Neural cell (in vitro differentiated cells): ENCODE measurements at regions not wholly inside any gene's neighbourhood (a gene's known extent, or its start where the extent isn't known, plus 50 kb on each side); places are given as distances from the start of the nearest gene placed in this dataset.

Experiments used
- EP300 ChIP-seq: fragments of 450-650 bp; conservative IDR thresholded peaks from 2 replicates; pipeline ENCODE4 v1.6.1; 2014; ENCODE audit warnings: antibody characterized with exemption, mild to moderate bottlenecking, moderate library complexity; ENCODE audit not compliant: poor library complexity, severe bottlenecking
- EZH2 ChIP-seq: fragments of 200-600, 300-800 bp; shearing (Covaris generic), sonication (generic); IDR thresholded peaks from 2 replicates; pipeline ENCODE4 v1.6.1; 2014; ENCODE audit warnings: antibody characterized with exemption, low read length, borderline replicate concordance, mild to moderate bottlenecking; ENCODE audit not compliant: insufficient read depth, poor library complexity, severe bottlenecking
- POLR2AphosphoS5 ChIP-seq: IDR thresholded peaks from 2 replicates; pipeline ENCODE4 v1.6.1; 2012
- SMC3 ChIP-seq: fragments of 450-650 bp; conservative IDR thresholded peaks from 2 replicates; pipeline ENCODE4 v1.6.1; 2014; ENCODE audit warnings: antibody characterized with exemption, mild to moderate bottlenecking, moderate library complexity; ENCODE audit not compliant: poor library complexity
- TF ChIP-seq, protein P1 (sequence below): fragments of 450-650 bp; IDR thresholded peaks from 2 replicates; pipeline ENCODE4 v1.5.1; 2014; ENCODE audit warnings: antibody characterized with exemption, mild to moderate bottlenecking, moderate library complexity; ENCODE audit not compliant: poor library complexity, severe bottlenecking
- TF ChIP-seq, protein P2 (sequence below): IDR thresholded peaks from 2 replicates; pipeline ENCODE4 v1.6.1; 2012; ENCODE audit warnings: borderline replicate concordance

DNA sequence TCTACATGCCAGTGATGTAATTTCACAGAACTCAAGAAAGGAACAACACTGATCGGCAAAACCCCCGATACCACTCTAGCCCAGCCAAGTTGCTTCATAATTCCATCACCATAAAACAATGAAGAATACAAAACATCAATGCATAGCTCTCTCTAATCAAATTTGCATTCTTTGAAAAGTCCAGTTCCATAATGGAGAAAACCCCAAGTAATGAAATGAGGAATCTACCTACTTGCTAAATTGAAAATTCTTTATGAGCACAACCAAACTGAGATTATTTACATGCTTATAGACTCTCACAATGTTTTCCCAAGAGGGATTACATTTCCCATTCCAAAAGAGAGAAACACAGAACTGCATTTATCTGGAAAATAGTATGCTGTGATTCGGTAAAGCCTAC is 186.5 kb downstream of the NR4A2 start:
- TF ChIP-seq, protein P1, sequence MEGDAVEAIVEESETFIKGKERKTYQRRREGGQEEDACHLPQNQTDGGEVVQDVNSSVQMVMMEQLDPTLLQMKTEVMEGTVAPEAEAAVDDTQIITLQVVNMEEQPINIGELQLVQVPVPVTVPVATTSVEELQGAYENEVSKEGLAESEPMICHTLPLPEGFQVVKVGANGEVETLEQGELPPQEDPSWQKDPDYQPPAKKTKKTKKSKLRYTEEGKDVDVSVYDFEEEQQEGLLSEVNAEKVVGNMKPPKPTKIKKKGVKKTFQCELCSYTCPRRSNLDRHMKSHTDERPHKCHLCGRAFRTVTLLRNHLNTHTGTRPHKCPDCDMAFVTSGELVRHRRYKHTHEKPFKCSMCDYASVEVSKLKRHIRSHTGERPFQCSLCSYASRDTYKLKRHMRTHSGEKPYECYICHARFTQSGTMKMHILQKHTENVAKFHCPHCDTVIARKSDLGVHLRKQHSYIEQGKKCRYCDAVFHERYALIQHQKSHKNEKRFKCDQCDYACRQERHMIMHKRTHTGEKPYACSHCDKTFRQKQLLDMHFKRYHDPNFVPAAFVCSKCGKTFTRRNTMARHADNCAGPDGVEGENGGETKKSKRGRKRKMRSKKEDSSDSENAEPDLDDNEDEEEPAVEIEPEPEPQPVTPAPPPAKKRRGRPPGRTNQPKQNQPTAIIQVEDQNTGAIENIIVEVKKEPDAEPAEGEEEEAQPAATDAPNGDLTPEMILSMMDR = no peak
- TF ChIP-seq EZH2 (no peak), SMC3 (no peak), EP300 (no peak), POLR2AphosphoS5 (no peak)
- TF ChIP-seq, protein P2, sequence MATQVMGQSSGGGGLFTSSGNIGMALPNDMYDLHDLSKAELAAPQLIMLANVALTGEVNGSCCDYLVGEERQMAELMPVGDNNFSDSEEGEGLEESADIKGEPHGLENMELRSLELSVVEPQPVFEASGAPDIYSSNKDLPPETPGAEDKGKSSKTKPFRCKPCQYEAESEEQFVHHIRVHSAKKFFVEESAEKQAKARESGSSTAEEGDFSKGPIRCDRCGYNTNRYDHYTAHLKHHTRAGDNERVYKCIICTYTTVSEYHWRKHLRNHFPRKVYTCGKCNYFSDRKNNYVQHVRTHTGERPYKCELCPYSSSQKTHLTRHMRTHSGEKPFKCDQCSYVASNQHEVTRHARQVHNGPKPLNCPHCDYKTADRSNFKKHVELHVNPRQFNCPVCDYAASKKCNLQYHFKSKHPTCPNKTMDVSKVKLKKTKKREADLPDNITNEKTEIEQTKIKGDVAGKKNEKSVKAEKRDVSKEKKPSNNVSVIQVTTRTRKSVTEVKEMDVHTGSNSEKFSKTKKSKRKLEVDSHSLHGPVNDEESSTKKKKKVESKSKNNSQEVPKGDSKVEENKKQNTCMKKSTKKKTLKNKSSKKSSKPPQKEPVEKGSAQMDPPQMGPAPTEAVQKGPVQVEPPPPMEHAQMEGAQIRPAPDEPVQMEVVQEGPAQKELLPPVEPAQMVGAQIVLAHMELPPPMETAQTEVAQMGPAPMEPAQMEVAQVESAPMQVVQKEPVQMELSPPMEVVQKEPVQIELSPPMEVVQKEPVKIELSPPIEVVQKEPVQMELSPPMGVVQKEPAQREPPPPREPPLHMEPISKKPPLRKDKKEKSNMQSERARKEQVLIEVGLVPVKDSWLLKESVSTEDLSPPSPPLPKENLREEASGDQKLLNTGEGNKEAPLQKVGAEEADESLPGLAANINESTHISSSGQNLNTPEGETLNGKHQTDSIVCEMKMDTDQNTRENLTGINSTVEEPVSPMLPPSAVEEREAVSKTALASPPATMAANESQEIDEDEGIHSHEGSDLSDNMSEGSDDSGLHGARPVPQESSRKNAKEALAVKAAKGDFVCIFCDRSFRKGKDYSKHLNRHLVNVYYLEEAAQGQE = no peak
